Superior temporal gyrus (tissue), 1 donor: ENCODE measurements at regions not wholly inside any gene's neighbourhood (a gene's known extent, or its start where the extent isn't known, plus 50 kb on each side); places are given as distances from the start of the nearest gene placed in this dataset.
A peak's percentile ranks its signal among the peaks of the same experiment; 100 is the strongest.

Experiments
- DNase-seq: peaks from one replicate; pipeline ENCODE4 v3.0.0-alpha.2; 2016; ENCODE audit errors: extremely low spot score

GRCh38 chr18:53649621-53650020 is 574.8 kb downstream of the MBD2 start:
- no peak for DNase-seq

- no peak for DNase-seq
Measured at GRCh38 chr18:53644799-53645471, 579.5 kb downstream of the MBD2 start.

DNA sequence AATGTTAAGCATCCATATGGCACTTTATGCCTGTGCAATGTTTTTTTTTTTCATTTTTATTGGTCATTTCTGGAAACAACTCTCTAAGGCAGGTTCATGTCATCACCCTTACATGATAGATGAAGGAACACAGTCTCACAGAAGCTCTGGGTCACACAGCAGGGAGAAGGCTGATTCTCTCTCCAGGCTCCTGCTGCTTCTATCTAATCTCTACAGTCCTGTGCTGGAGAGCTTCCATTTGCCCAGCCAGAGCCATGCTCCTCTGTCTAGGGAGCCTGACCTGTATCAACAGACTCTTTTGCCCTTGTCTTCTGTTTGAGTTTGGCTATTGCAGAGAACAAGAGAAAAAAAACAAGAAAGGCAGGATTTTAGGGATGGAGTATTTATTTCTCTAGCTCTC is 584.8 kb downstream of the MBD2 start:
- no peak for DNase-seq

- no peak for DNase-seq
Measured at GRCh38 chr18:53629337-53629736, 595.1 kb downstream of the MBD2 start.

DNA sequence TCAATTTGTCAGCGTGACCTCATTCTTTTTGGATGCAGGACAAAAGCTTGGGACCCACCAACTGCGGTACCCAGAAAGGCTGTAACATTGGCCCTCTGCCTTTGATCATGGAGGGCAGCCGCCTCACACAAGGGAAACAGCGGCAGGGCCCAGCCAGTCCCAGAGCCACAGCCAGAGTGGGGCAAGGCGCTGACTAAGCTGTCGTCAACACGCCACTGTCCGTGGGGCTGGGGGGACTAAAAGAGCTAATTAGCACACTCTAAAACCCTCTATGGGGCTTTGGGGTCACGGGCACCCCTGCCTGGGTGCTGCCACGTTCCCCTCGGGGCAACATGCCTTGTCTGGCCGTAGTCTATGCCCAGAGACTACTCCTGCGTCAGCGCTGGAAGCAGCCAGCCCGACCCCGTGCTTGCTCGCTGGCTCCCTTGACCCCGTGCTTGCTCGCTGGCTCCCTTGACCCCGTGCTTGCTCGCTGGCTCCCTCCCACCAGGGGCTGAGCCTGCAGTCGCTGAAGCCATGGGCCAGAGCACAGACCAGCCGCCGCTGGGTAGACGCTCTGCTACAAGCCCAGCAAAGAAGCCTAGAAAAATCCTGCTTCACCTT is 598.4 kb downstream of the MBD2 start:
- no peak for DNase-seq

DNA sequence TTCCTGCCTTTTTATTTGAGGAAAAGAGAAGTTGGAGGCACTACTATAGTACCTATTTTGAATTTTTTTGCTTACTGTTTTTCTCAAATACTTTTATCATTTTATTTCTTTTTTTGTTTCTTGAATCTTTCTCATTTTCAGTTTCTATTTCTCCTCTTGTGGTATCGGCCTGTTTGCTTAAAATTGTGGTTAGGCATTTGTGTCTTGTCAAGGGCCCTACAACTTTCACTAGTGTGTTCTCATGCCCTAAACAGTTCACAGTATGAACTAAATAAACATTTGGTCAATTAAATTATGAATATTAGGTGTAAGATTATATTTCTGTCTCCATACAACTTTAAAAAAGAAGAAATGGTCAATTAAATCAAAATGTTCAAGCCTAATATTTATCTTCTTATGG is 613.5 kb downstream of the MBD2 start:
- no peak for DNase-seq

DNA sequence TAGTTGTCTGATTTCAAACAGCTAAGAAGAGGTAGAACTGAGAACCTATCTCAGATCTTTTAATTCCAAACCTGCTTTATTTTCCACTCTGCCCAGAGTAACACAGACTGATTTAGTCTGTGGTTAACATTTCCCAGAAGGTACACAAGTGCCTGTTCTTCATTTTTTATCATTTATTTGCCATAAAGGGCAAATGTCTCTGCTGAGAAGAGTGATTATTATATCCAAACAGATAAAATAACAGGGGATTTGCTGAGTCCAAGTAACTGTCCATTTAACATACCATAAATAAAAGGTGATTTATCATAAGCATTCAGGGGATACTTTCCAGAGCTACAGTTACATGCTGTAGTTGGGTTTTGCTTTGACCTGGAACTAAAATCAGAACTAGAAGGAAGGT is 617.7 kb downstream of the MBD2 start:
- no peak for DNase-seq

DNA sequence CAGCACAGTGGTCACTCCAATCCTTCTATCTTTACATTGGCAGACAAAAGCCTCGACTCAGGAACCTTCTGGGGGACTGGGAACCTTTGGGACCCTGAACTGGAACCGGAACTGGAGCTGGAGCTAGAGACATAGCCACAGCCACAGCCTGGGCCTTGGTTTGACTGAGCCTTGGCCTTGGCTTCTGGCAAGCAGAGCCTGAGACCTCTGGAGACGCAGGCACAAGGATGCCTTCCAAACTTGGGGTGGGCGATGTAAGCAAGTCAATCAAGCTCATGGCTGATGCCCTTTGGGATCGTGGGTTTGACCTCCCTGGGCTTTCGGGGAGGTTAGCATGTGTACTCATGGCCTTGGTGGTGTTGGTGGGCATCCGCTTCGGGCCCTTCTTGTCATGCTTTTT is 619.3 kb downstream of the MBD2 start:
- DNase-seq: no peak

- DNase-seq: peak; percentile 66
Measured at GRCh38 chr18:53603276-53603675, 621.2 kb downstream of the MBD2 start.

- no peak for DNase-seq
Measured at GRCh38 chr18:53601344-53601743, 623.1 kb downstream of the MBD2 start.

- DNase-seq: no peak
Measured at GRCh38 chr18:53586923-53587322, 637.5 kb downstream of the MBD2 start.
